ENCODE measurements at regions not wholly inside any gene's neighbourhood (a gene's known extent, or its start where the extent isn't known, plus 50 kb on each side); places are given as distances from the start of the nearest gene placed in this dataset.

- no peak for TF ChIP-seq EZH2 (IDR thresholded peaks at IDR 0.05; ENCODE audit: insufficient read depth, poor library complexity, severe bottlenecking)
- no peak for TF ChIP-seq EZH2phosphoT487 (IDR thresholded peaks at IDR 0.05; ENCODE audit: insufficient read depth, low read depth)
These were observed 106.6 kb downstream of the EOMES start for GRCh38 chr3:27615555-27615954.
